HEK293 (cell line): ENCODE measurements at regions not wholly inside any gene's neighbourhood (a gene's known extent, or its start where the extent isn't known, plus 50 kb on each side); places are given as distances from the start of the nearest gene placed in this dataset.

Experiments
- CTCF ChIP-seq: fragments of 450-650 bp; formaldehyde crosslinking; IDR thresholded peaks from 2 replicates; pipeline ENCODE4 v1.5.1; 2016; ENCODE audit warnings: missing biosample characterization, missing genetic modification characterization
- ZBTB7A ChIP-seq: fragments of 450-650 bp; formaldehyde crosslinking; IDR thresholded peaks from 2 replicates; pipeline ENCODE4 v1.5.1; 2016; ENCODE audit warnings: low read depth, missing biosample characterization, missing genetic modification characterization
- ZNF239 ChIP-seq: fragments of 450-650 bp; formaldehyde crosslinking; IDR thresholded peaks from 2 replicates; pipeline ENCODE4 v1.5.1; 2016; ENCODE audit warnings: missing biosample characterization, missing genetic modification characterization
- ZNF561 ChIP-seq: fragments of 450-650 bp; IDR thresholded peaks from 2 replicates; pipeline ENCODE4 v1.5.1; 2018; ENCODE audit warnings: missing biosample characterization, missing genetic modification characterization, borderline replicate concordance
- TF ChIP-seq, protein P1 (sequence below): fragments of 450-650 bp; formaldehyde crosslinking; IDR thresholded peaks from 2 replicates; pipeline ENCODE4 v1.5.1; 2016; ENCODE audit warnings: missing biosample characterization, missing genetic modification characterization

GRCh38 chr18:60898111-60898510, 435.1 kb upstream of the CDH20 start:
- TF ChIP-seq CTCF: no peak
- no peak for TF ChIP-seq ZNF239 (tag by site-specific recombination)
- no peak for TF ChIP-seq ZBTB7A (tag by site-specific recombination)
- no peak for TF ChIP-seq ZNF561 (tag by site-specific recombination)
- TF ChIP-seq, protein P1, sequence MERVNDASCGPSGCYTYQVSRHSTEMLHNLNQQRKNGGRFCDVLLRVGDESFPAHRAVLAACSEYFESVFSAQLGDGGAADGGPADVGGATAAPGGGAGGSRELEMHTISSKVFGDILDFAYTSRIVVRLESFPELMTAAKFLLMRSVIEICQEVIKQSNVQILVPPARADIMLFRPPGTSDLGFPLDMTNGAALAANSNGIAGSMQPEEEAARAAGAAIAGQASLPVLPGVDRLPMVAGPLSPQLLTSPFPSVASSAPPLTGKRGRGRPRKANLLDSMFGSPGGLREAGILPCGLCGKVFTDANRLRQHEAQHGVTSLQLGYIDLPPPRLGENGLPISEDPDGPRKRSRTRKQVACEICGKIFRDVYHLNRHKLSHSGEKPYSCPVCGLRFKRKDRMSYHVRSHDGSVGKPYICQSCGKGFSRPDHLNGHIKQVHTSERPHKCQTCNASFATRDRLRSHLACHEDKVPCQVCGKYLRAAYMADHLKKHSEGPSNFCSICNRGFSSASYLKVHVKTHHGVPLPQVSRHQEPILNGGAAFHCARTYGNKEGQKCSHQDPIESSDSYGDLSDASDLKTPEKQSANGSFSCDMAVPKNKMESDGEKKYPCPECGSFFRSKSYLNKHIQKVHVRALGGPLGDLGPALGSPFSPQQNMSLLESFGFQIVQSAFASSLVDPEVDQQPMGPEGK (tag by site-specific recombination): no peak
